Osteocyte (in vitro differentiated cells): ENCODE measurements at regions not wholly inside any gene's neighbourhood (a gene's known extent, or its start where the extent isn't known, plus 50 kb on each side); places are given as distances from the start of the nearest gene placed in this dataset.

Source experiments
- DNase-seq: peaks from one replicate; pipeline ENCODE4 v3.0.0; 2021; ENCODE audit warnings: mixed read lengths; ENCODE audit not compliant: unreplicated experiment; ENCODE audit errors: extremely low spot score
- H3K27ac Mint-ChIP-seq: one replicate; pipeline ENCODE4 v1.8.0; 2021; ENCODE audit warnings: mild to moderate bottlenecking, mixed read lengths; ENCODE audit not compliant: unreplicated experiment
- H3K27me3 Mint-ChIP-seq: one replicate; pipeline ENCODE4 v1.8.0; 2021; ENCODE audit warnings: mixed read lengths; ENCODE audit not compliant: unreplicated experiment
- H3K36me3 Mint-ChIP-seq: one replicate; pipeline ENCODE4 v1.8.0; 2021; ENCODE audit warnings: mixed read lengths; ENCODE audit not compliant: unreplicated experiment
- H3K4me1 Mint-ChIP-seq: one replicate; pipeline ENCODE4 v1.8.0; 2021; ENCODE audit warnings: mixed read lengths; ENCODE audit not compliant: unreplicated experiment
- H3K4me3 Mint-ChIP-seq: one replicate; pipeline ENCODE4 v1.8.0; 2021; ENCODE audit warnings: mild to moderate bottlenecking, moderate library complexity, mixed read lengths; ENCODE audit not compliant: unreplicated experiment
- H3K9me3 Mint-ChIP-seq: one replicate; pipeline ENCODE4 v1.8.0; 2021; ENCODE audit warnings: mixed read lengths; ENCODE audit not compliant: unreplicated experiment
- TF ChIP-seq, protein P1 (sequence below): fragments of 200-600 bp; sonication (generic); IDR thresholded peaks from 2 replicates; pipeline ENCODE4 v1.5.0; 2021; ENCODE audit warnings: antibody characterized with exemption, mild to moderate bottlenecking, moderate library complexity

DNA sequence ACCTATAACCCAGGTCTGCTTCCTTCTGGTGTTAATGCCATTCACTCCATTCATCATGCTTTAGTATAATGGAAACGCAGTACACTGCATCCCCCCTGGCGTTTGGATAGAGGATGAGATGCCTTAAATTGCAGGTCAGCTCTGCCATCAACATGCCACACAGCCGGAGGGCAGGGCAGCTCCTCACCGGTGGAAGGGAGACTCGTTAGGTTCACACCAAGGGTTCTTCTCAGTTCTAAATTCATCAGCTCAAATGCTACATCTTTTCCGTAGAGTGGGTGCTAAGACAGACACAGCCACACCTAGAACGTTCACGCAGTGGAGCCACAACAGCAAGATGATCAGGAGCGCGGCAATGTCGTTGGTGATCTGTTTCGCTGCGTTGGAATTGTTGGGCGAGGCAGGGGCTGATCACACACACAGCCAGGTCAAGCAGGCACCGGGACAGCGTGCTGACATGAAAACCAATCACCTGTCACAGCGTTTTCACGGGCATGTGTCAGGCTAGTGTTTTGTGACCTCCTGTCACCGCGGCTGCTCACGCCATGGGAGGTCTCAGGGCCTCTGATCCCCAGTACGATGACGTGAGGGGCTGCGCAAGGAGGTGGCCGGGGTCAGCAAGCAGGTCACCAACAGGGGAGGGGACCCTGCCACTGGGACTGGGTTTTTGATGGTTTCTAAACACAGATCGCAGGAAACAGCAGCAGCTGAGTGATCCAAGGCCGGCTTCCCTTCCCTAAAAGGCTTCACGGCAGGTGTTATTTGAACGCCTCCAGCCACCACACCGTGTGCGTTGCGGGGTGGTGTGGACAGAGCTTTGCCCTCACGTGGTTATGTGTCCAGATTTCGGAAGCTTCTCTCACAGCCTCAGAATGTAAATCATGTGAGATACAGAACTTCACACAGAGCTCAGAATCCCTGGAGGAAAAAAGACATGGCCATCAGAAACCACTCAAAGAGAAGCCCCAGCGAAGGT lies 94.3 kb upstream of the IRS2 start:
- Mint-ChIP-seq H3K27ac (no peak overlapping the region), H3K9me3 (no peaks in the 10 kb centered on the region), H3K4me1 (no peaks in the 10 kb centered on the region), H3K4me3 (no peak overlapping the region), H3K27me3 (peaks cover 3% of the 10 kb centered on the region), H3K36me3 (no peaks in the 10 kb centered on the region)
- TF ChIP-seq, protein P1, sequence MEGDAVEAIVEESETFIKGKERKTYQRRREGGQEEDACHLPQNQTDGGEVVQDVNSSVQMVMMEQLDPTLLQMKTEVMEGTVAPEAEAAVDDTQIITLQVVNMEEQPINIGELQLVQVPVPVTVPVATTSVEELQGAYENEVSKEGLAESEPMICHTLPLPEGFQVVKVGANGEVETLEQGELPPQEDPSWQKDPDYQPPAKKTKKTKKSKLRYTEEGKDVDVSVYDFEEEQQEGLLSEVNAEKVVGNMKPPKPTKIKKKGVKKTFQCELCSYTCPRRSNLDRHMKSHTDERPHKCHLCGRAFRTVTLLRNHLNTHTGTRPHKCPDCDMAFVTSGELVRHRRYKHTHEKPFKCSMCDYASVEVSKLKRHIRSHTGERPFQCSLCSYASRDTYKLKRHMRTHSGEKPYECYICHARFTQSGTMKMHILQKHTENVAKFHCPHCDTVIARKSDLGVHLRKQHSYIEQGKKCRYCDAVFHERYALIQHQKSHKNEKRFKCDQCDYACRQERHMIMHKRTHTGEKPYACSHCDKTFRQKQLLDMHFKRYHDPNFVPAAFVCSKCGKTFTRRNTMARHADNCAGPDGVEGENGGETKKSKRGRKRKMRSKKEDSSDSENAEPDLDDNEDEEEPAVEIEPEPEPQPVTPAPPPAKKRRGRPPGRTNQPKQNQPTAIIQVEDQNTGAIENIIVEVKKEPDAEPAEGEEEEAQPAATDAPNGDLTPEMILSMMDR = no peak
- DNase-seq = no peak

- TF ChIP-seq, protein P1 = no peak
- Mint-ChIP-seq H3K27ac (no peak overlapping the region), H3K27me3 (peaks cover 3% of the 10 kb centered on the region), H3K9me3 (no peaks in the 10 kb centered on the region), H3K36me3 (no peaks in the 10 kb centered on the region), H3K4me1 (peaks cover 2% of the 10 kb centered on the region), H3K4me3 (no peak overlapping the region)
- no peak for DNase-seq
Observed at GRCh38 chr13:109879338-109879737, 93.0 kb upstream of the IRS2 start.

DNA sequence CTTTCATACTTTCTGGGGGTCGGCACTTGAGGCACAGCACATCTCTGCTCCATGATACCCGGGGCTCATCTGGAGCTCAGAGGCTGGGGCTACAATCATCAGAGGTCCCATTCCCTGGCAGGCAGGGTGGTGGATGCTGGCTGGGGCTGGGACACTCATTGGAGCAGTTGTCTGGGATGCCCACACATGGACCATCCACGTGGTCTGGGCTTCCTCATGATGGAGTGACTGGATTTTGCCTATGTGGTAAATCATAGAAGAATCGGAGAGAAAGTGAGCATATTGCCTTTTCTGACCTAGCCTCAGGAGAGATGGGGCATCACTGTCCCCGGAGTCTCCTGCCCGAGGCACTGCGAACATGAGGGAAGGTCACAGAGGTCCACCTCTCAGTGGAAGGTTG lies 91.4 kb upstream of the IRS2 start:
- Mint-ChIP-seq H3K27me3 (peaks cover 3% of the 10 kb centered on the region), H3K9me3 (no peaks in the 10 kb centered on the region), H3K4me1 (peaks cover 2% of the 10 kb centered on the region), H3K27ac (no peak overlapping the region), H3K4me3 (no peak overlapping the region), H3K36me3 (no peaks in the 10 kb centered on the region)
- TF ChIP-seq, protein P1 = no peak
- no peak for DNase-seq

GRCh38 chr13:109875746-109876145 lies 89.4 kb upstream of the IRS2 start:
- H3K4me1 Mint-ChIP-seq = peaks cover 2% of the 10 kb centered on the region
- DNase-seq = no peak
- no peak overlapping the region for H3K27ac Mint-ChIP-seq
- H3K9me3 Mint-ChIP-seq = no peaks in the 10 kb centered on the region
- TF ChIP-seq, protein P1 = no peak
- no peaks in the 10 kb centered on the region for H3K36me3 Mint-ChIP-seq
- peaks cover 3% of the 10 kb centered on the region for H3K27me3 Mint-ChIP-seq
- H3K4me3 Mint-ChIP-seq = no peak overlapping the region
